ENCODE measurements at regions not wholly inside any gene's neighbourhood (a gene's known extent, or its start where the extent isn't known, plus 50 kb on each side); places are given as distances from the start of the nearest gene placed in this dataset.

GRCh38 chr1:233791372-233791703 is 113.1 kb upstream of the SLC35F3 start:
- Mint-ChIP-seq H3K9me3 (peaks cover 19% of the 10 kb centered on the region; the same call in 2 of the 3 replicates), H3K4me3 (no peak overlapping the region), H3K27ac (no peak overlapping the region), H3K27me3 (ENCODE audit: insufficient read depth, low read depth, poor library complexity) (peaks cover 2% of the 10 kb centered on the region), H3K36me3 (ENCODE audit: low read depth) (peaks cover 4% of the 10 kb centered on the region; the same call in 1 of the 3 replicates), H3K4me1 (0 out of 3 replicates have a peak, but pooled peaks cover 4% of the 10 kb centered on the region)
- no peak overlapping the region for H2AFZ ChIP-seq
- no peak overlapping the region for H3K4me3 ChIP-seq
- no peaks in the 10 kb centered on the region for H3K79me2 ChIP-seq (replicated peaks; ENCODE audit: insufficient read depth)
- ATAC-seq (no peak), DNase-seq (ENCODE audit: low spot score) (no peak)
- no peaks in the 10 kb centered on the region for H4K20me1 ChIP-seq (replicated peaks; ENCODE audit: insufficient read depth)
- H3K9me2 ChIP-seq (ENCODE audit: insufficient read depth), result 0 out of 2 replicates have a peak, but pooled peaks cover 6% of the 10 kb centered on the region
- no peaks in the 10 kb centered on the region for H3K36me3 ChIP-seq (ENCODE audit: insufficient read depth)
- no peak overlapping the region for H3K4me2 ChIP-seq
- no peaks in the 10 kb centered on the region for H3K27me3 ChIP-seq (ENCODE audit: insufficient read depth)
- no peaks in the 10 kb centered on the region for H3F3A ChIP-seq (replicated peaks; ENCODE audit: low read depth)
- no peak overlapping the region for H3K27ac ChIP-seq (ENCODE audit: low read depth)
- no peaks in the 10 kb centered on the region for H3K4me1 ChIP-seq (ENCODE audit: insufficient read depth)
- TF ChIP-seq ZNF331 (CRISPR knock-in tag; IDR thresholded peaks at IDR 0.05; ENCODE audit: low read depth), result no peak
- no peak for TF ChIP-seq REST (IDR thresholded peaks at IDR 0.05; ENCODE audit: unreplicated experiment)
- no peak for TF ChIP-seq NANOG (IDR thresholded peaks at IDR 0.05; ENCODE audit: borderline replicate concordance)
- TF ChIP-seq STAT1 (IDR thresholded peaks at IDR 0.05; ENCODE audit: unreplicated experiment), result no peak
- TF ChIP-seq ZNF114 (CRISPR knock-in tag; IDR thresholded peaks at IDR 0.05), result no peak
- TF ChIP-seq CTCF (conservative IDR thresholded peaks at IDR 0.05; ENCODE audit: low read depth in 2 of 2), result no peak
- TF ChIP-seq CREB1 (CRISPR knock-in tag; IDR thresholded peaks at IDR 0.05; ENCODE audit: low read depth), result no peak
- no peak for TF ChIP-seq EZH2 (IDR thresholded peaks at IDR 0.05; ENCODE audit: low read depth, unreplicated experiment)
- TF ChIP-seq ZNF462 (CRISPR knock-in tag; IDR thresholded peaks at IDR 0.05), result no peak
- no peak for TF ChIP-seq EZH2phosphoT487 (IDR thresholded peaks at IDR 0.05; ENCODE audit: unreplicated experiment)
- TF ChIP-seq POLR2AphosphoS5 (IDR thresholded peaks at IDR 0.05; ENCODE audit: low read depth), result no peak
- no peak for TF ChIP-seq JUNB (IDR thresholded peaks at IDR 0.05; ENCODE audit: unreplicated experiment)
- TF ChIP-seq ETS1 (IDR thresholded peaks at IDR 0.05), result no peak

Data from GM23338 (cell line).